GM21717 (cell line): ENCODE measurements at regions not wholly inside any gene's neighbourhood (a gene's known extent, or its start where the extent isn't known, plus 50 kb on each side); places are given as distances from the start of the nearest gene placed in this dataset.
"Not testable (repeated sequence)": the region's sequence is repeated elsewhere in the genome, so short reads cannot be mapped to it uniquely, and the experiment has no call there.

ENCODE experiments used
- ATAC-seq: cut with Tn5 transposase; IDR thresholded peaks from one replicate; pipeline ENCODE4 v1.9.1; 2021; ENCODE audit warnings: mild to moderate bottlenecking, moderate library complexity; ENCODE audit not compliant: unreplicated experiment

GRCh38 chr4:115515772-115516171 is 402.4 kb upstream of the NDST4 start:
- peak; percentile 99 for ATAC-seq

GRCh38 chr4:115515366-115515765 is 401.9 kb upstream of the NDST4 start:
- ATAC-seq: peak; percentile 19

GRCh38 chr4:115514675-115515074 is 401.3 kb upstream of the NDST4 start:
- no peak for ATAC-seq

- no peak for ATAC-seq
These were observed 391.9 kb upstream of the NDST4 start for GRCh38 chr4:115505326-115505725.

- no peak for ATAC-seq
These were observed 388.2 kb upstream of the NDST4 start for GRCh38 chr4:115501656-115502055.

GRCh38 chr4:115493770-115494169 is 380.4 kb upstream of the NDST4 start:
- ATAC-seq: not testable (repeated sequence)

GRCh38 chr4:115491686-115492085 is 378.3 kb upstream of the NDST4 start:
- no peak for ATAC-seq

- no peak for ATAC-seq
These were observed 375.9 kb upstream of the NDST4 start for GRCh38 chr4:115489279-115489678.

GRCh38 chr4:115485402-115485801 is 372.0 kb upstream of the NDST4 start:
- no peak for ATAC-seq

- ATAC-seq: peak; percentile 51
These were observed 371.1 kb upstream of the NDST4 start for GRCh38 chr4:115484479-115484878.

GRCh38 chr4:115470763-115471162 is 357.3 kb upstream of the NDST4 start:
- ATAC-seq: no peak

- not testable (repeated sequence) for ATAC-seq
These were observed 345.9 kb upstream of the NDST4 start for GRCh38 chr4:115459301-115459700.

- ATAC-seq: no peak
These were observed 342.8 kb upstream of the NDST4 start for GRCh38 chr4:115456231-115456630.

GRCh38 chr4:115454228-115454627 is 340.8 kb upstream of the NDST4 start:
- ATAC-seq: no peak

- ATAC-seq: no peak
These were observed 340.0 kb upstream of the NDST4 start for GRCh38 chr4:115453416-115453815.

GRCh38 chr4:115452229-115452628 is 338.8 kb upstream of the NDST4 start:
- not testable (repeated sequence) for ATAC-seq

- ATAC-seq: no peak
These were observed 324.3 kb upstream of the NDST4 start for GRCh38 chr4:115437739-115438138.

- no peak for ATAC-seq
These were observed 320.1 kb upstream of the NDST4 start for GRCh38 chr4:115433491-115433890.

- no peak for ATAC-seq
These were observed 316.6 kb upstream of the NDST4 start for GRCh38 chr4:115430024-115430423.

- ATAC-seq: no peak
These were observed 315.0 kb upstream of the NDST4 start for GRCh38 chr4:115428455-115428854.

- ATAC-seq: no peak
These were observed 311.4 kb upstream of the NDST4 start for GRCh38 chr4:115424852-115425251.

- no peak for ATAC-seq
These were observed 305.4 kb upstream of the NDST4 start for GRCh38 chr4:115418635-115419396.

GRCh38 chr4:115396034-115396433 is 282.6 kb upstream of the NDST4 start:
- ATAC-seq: no peak
